ENCODE measurements at regions not wholly inside any gene's neighbourhood (a gene's known extent, or its start where the extent isn't known, plus 50 kb on each side); places are given as distances from the start of the nearest gene placed in this dataset.

GRCh38 chr15:47439146-47440111 lies 277.9 kb upstream of the SEMA6D start:
- TF ChIP-seq, protein P1, sequence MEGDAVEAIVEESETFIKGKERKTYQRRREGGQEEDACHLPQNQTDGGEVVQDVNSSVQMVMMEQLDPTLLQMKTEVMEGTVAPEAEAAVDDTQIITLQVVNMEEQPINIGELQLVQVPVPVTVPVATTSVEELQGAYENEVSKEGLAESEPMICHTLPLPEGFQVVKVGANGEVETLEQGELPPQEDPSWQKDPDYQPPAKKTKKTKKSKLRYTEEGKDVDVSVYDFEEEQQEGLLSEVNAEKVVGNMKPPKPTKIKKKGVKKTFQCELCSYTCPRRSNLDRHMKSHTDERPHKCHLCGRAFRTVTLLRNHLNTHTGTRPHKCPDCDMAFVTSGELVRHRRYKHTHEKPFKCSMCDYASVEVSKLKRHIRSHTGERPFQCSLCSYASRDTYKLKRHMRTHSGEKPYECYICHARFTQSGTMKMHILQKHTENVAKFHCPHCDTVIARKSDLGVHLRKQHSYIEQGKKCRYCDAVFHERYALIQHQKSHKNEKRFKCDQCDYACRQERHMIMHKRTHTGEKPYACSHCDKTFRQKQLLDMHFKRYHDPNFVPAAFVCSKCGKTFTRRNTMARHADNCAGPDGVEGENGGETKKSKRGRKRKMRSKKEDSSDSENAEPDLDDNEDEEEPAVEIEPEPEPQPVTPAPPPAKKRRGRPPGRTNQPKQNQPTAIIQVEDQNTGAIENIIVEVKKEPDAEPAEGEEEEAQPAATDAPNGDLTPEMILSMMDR (conservative IDR thresholded peaks at IDR 0.05; ENCODE audit: low read depth, low read length): no peak
- no peak for TF ChIP-seq EZH2 (IDR thresholded peaks at IDR 0.05; ENCODE audit: low read length, unreplicated experiment)

All from PC-3 (cell line).